Osteocyte (in vitro differentiated cells): ENCODE measurements at regions not wholly inside any gene's neighbourhood (a gene's known extent, or its start where the extent isn't known, plus 50 kb on each side); places are given as distances from the start of the nearest gene placed in this dataset.

Experiments
- DNase-seq: peaks from one replicate; pipeline ENCODE4 v3.0.0; 2021; ENCODE audit warnings: mixed read lengths; ENCODE audit not compliant: unreplicated experiment; ENCODE audit errors: extremely low spot score
- H3K27ac Mint-ChIP-seq: one replicate; pipeline ENCODE4 v1.8.0; 2021; ENCODE audit warnings: mild to moderate bottlenecking, mixed read lengths; ENCODE audit not compliant: unreplicated experiment
- H3K27me3 Mint-ChIP-seq: one replicate; pipeline ENCODE4 v1.8.0; 2021; ENCODE audit warnings: mixed read lengths; ENCODE audit not compliant: unreplicated experiment
- H3K36me3 Mint-ChIP-seq: one replicate; pipeline ENCODE4 v1.8.0; 2021; ENCODE audit warnings: mixed read lengths; ENCODE audit not compliant: unreplicated experiment
- H3K4me1 Mint-ChIP-seq: one replicate; pipeline ENCODE4 v1.8.0; 2021; ENCODE audit warnings: mixed read lengths; ENCODE audit not compliant: unreplicated experiment
- H3K4me3 Mint-ChIP-seq: one replicate; pipeline ENCODE4 v1.8.0; 2021; ENCODE audit warnings: mild to moderate bottlenecking, moderate library complexity, mixed read lengths; ENCODE audit not compliant: unreplicated experiment
- H3K9me3 Mint-ChIP-seq: one replicate; pipeline ENCODE4 v1.8.0; 2021; ENCODE audit warnings: mixed read lengths; ENCODE audit not compliant: unreplicated experiment
- CTCF ChIP-seq: fragments of 200-600 bp; sonication (generic); IDR thresholded peaks from 2 replicates; pipeline ENCODE4 v1.5.0; 2021; ENCODE audit warnings: antibody characterized with exemption, mild to moderate bottlenecking, moderate library complexity

DNA sequence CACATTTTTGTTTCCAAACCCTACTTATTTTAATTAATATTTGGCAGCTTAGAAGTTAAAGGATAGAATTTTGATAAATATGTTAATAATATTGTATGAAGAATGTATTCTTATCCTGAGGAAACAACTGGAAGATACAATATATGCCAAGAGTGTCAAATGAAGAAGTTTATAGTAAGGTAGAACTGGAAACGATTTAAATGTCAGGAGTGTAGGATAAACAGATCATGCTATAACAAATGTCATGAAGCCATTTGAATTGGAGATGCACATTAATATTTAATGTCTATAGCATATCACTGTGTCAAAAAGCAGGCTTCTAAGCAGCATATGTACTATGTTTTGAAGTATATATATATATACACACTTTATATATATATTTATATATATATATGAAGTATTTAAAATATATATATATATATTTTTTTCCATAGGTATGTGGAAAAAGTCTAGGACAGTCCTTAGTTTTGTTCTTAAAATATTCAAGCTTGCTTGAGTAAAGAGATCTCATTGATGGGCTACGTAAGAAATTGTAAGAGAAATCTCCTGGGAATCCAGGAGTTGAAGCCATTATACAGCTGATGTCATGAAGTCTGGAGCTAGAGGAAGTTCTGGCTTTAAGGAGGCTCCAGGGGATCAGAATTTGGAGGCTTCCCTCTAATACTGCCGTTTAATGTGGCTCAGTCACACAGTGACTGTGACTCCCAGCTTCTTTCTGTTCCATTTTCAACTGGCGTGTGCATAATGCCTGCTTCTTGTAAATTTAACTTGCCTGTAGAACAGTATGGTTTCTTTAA lies 79.9 kb upstream of the MYCBP2 start:
- H3K4me1 Mint-ChIP-seq: no peaks in the 10 kb centered on the region
- H3K4me3 Mint-ChIP-seq: no peak overlapping the region
- DNase-seq: no peak
- H3K9me3 Mint-ChIP-seq: no peaks in the 10 kb centered on the region
- H3K36me3 Mint-ChIP-seq: no peaks in the 10 kb centered on the region
- no peak overlapping the region for H3K27ac Mint-ChIP-seq
- no peak for TF ChIP-seq CTCF
- H3K27me3 Mint-ChIP-seq: peaks cover 2% of the 10 kb centered on the region

DNA sequence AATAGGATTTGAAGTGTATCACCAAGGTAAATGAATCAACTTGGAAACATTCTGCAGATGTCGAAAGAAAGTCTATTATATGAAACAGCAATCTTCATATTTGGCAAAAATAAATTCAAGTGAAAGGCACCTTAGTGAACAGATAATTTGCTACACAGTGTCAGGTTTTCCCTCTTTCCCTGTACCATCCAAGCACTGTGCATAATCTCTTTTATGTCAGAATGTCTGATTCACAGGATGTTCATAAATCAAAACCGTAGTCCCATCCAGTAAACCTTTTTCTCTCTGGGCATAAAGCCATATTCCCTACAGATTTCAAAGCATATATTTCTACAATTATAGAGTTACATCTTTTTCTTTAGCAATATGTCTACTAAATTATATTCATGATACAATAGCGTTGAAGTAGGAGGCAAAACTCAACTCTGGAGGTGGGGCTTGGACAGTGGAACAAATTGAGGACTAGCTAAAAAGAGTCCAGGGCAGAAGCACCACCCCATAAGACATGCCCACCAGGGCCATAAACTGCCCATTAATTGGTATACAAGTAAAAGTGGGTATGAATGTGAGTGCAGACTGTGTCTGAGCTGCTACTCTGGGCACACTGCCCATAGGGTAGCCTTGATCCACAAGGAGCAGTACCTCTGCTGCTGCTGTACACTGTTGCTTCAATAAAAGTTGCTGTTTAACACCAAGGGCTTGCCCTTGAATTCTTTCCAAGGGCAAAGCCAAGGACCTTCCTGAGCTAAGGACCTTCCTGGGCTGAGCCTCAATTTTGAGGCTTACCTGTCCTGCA lies 72.1 kb upstream of the MYCBP2 start:
- Mint-ChIP-seq H3K27ac (no peak overlapping the region), H3K36me3 (no peaks in the 10 kb centered on the region), H3K4me3 (no peak overlapping the region), H3K9me3 (no peaks in the 10 kb centered on the region), H3K27me3 (peaks cover 2% of the 10 kb centered on the region), H3K4me1 (peaks cover 11% of the 10 kb centered on the region)
- no peak for DNase-seq
- TF ChIP-seq CTCF: no peak

- H3K4me3 Mint-ChIP-seq: no peak overlapping the region
- H3K9me3 Mint-ChIP-seq: no peaks in the 10 kb centered on the region
- H3K36me3 Mint-ChIP-seq: no peaks in the 10 kb centered on the region
- no peak overlapping the region for H3K27ac Mint-ChIP-seq
- H3K27me3 Mint-ChIP-seq: peaks cover 4% of the 10 kb centered on the region
- TF ChIP-seq CTCF: no peak
- DNase-seq: no peak
- H3K4me1 Mint-ChIP-seq: peaks cover 11% of the 10 kb centered on the region
Measured at GRCh38 chr13:77397636-77398035, 70.7 kb upstream of the MYCBP2 start.

- TF ChIP-seq CTCF: no peak
- DNase-seq: no peak
- no peak overlapping the region for H3K4me3 Mint-ChIP-seq
- H3K9me3 Mint-ChIP-seq: no peaks in the 10 kb centered on the region
- peaks cover 16% of the 10 kb centered on the region for H3K4me1 Mint-ChIP-seq
- H3K36me3 Mint-ChIP-seq: no peaks in the 10 kb centered on the region
- H3K27ac Mint-ChIP-seq: no peak overlapping the region
- peaks cover 6% of the 10 kb centered on the region for H3K27me3 Mint-ChIP-seq
Measured at GRCh38 chr13:77391475-77391874, 64.6 kb upstream of the MYCBP2 start.

GRCh38 chr13:77390391-77390790 lies 63.5 kb upstream of the MYCBP2 start:
- no peak for DNase-seq
- H3K27me3 Mint-ChIP-seq: peaks cover 6% of the 10 kb centered on the region
- no peak for TF ChIP-seq CTCF
- no peaks in the 10 kb centered on the region for H3K36me3 Mint-ChIP-seq
- H3K4me1 Mint-ChIP-seq: peaks cover 19% of the 10 kb centered on the region
- no peaks in the 10 kb centered on the region for H3K9me3 Mint-ChIP-seq
- H3K27ac Mint-ChIP-seq: no peak overlapping the region
- no peak overlapping the region for H3K4me3 Mint-ChIP-seq
